ENCODE measurements at regions not wholly inside any gene's neighbourhood (a gene's known extent, or its start where the extent isn't known, plus 50 kb on each side); places are given as distances from the start of the nearest gene placed in this dataset.

DNA sequence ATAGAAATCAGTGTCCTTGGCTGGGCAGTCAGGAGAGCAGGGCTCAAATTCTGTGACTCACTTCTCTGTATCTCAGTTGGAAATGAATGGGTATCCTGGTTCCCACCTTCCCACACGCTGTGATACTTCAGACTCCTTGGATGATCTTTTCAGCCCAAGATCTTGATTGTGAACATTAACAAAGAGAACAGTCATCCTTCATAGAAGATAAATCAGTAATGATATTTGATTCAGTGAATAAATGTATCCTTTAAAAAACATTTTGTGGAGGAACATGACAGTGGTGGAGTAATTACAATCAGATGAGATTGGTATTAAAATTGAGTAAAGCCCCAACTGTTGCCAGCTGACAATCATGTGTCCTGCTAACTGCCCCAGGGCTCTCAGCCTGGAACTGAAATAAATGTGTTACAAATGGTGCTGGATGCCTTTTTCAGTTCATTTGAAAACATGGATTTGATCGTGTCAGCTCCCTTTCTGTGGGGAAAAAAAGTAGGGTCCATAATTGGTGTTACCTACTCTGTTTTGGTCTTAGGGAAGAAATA, 72.9 kb upstream of the OR5AN1 start:
- no peak for TF ChIP-seq EZH2 (IDR thresholded peaks at IDR 0.05; ENCODE audit: borderline replicate concordance, low read length)
- TF ChIP-seq, protein P1, sequence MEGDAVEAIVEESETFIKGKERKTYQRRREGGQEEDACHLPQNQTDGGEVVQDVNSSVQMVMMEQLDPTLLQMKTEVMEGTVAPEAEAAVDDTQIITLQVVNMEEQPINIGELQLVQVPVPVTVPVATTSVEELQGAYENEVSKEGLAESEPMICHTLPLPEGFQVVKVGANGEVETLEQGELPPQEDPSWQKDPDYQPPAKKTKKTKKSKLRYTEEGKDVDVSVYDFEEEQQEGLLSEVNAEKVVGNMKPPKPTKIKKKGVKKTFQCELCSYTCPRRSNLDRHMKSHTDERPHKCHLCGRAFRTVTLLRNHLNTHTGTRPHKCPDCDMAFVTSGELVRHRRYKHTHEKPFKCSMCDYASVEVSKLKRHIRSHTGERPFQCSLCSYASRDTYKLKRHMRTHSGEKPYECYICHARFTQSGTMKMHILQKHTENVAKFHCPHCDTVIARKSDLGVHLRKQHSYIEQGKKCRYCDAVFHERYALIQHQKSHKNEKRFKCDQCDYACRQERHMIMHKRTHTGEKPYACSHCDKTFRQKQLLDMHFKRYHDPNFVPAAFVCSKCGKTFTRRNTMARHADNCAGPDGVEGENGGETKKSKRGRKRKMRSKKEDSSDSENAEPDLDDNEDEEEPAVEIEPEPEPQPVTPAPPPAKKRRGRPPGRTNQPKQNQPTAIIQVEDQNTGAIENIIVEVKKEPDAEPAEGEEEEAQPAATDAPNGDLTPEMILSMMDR (conservative IDR thresholded peaks at IDR 0.05 in 1 of 2, IDR thresholded peaks at IDR 0.05 in 1 of 2; ENCODE audit: extremely low read depth in 1 of 2, insufficient read depth in 1 of 2, low read depth in 1 of 2, low read length in 2 of 2) = no peak
